Peyer's patch (tissue), 4 donors: ENCODE measurements at regions not wholly inside any gene's neighbourhood (a gene's known extent, or its start where the extent isn't known, plus 50 kb on each side); places are given as distances from the start of the nearest gene placed in this dataset.

Experiments
- POLR2A ChIP-seq, 2 donors: fragments of 450-650 bp; IDR thresholded peaks; one replicate each; pipeline ENCODE4 v1.5.1; 2017; ENCODE audit warnings: antibody characterized with exemption in 2 of 2, mild to moderate bottlenecking in 2 of 2, moderate library complexity in 2 of 2
- TF ChIP-seq, protein P1 (sequence below), 6 experiments: fragments of 450-650 bp in 4 of 6; fragments of 200-600 bp in 2 of 6; sonication (generic) in 1 of 6; IDR thresholded peaks; one replicate each; pipeline ENCODE4 v1.5.1; 2017 to 2019; ENCODE audit warnings: antibody characterized with exemption in 6 of 6, mild to moderate bottlenecking in 3 of 6, moderate library complexity in 1 of 6

DNA sequence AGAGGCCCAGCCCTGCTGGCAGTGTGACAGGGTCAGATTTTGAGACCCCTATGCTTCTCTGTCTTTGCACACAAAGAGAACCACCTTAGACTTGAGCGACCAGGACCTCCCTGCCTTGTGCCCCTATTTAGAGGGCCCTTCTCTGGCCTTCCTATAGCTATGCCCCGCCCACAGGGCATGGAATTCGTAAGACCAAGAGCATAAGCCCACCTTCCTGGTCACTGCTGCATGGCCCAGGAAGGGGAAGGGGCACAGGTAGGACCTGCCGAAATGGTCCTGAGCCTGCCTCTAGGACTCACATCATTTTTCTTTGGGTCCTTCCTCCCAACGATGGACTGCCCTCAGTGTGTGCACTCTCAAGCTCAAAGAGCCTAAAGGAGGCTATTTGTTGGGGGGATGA, 65.1 kb upstream of the SRSF6 start:
- TF ChIP-seq, protein P1, sequence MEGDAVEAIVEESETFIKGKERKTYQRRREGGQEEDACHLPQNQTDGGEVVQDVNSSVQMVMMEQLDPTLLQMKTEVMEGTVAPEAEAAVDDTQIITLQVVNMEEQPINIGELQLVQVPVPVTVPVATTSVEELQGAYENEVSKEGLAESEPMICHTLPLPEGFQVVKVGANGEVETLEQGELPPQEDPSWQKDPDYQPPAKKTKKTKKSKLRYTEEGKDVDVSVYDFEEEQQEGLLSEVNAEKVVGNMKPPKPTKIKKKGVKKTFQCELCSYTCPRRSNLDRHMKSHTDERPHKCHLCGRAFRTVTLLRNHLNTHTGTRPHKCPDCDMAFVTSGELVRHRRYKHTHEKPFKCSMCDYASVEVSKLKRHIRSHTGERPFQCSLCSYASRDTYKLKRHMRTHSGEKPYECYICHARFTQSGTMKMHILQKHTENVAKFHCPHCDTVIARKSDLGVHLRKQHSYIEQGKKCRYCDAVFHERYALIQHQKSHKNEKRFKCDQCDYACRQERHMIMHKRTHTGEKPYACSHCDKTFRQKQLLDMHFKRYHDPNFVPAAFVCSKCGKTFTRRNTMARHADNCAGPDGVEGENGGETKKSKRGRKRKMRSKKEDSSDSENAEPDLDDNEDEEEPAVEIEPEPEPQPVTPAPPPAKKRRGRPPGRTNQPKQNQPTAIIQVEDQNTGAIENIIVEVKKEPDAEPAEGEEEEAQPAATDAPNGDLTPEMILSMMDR (IDR thresholded peaks at IDR 0.05): no peak
- no peak for TF ChIP-seq POLR2A (IDR thresholded peaks at IDR 0.05)
